HEK293 (cell line): ENCODE measurements at regions not wholly inside any gene's neighbourhood (a gene's known extent, or its start where the extent isn't known, plus 50 kb on each side); places are given as distances from the start of the nearest gene placed in this dataset.

Experiments used
- CTCF ChIA-PET: fragments of 350-600 bp; formaldehyde crosslinking; extraction: SDS; loops from one replicate; lab custom pipeline; 2021; ENCODE audit warnings: antibody characterized with exemption; lab: Yijun Ruan, JAX
- POLR2A ChIA-PET: fragments of 300-600 bp; formaldehyde crosslinking; extraction: SDS; loops from one replicate; lab custom pipeline; 2020; ENCODE audit warnings: antibody characterized with exemption, inconsistent platforms; lab: Yijun Ruan, JAX
- H3K27ac ChIP-seq: fragments of 200-500 bp; sonication (Bioruptor generic); 2 replicates; pipeline ENCODE4 v1.5.1; 2014; ENCODE audit warnings: low read depth, low read length, control low read depth, inconsistent platforms; ENCODE audit errors: extremely low read depth
- H3K36me3 ChIP-seq, 2 experiments: fragments of 200-500 bp in 1 of 2; sonication (Bioruptor generic) in 1 of 2; 1 replicate in 1 of 2; 2 replicates in 1 of 2; pipeline ENCODE4 v1.5.1; 2014 to 2017; ENCODE audit warnings: inconsistent platforms in 2 of 2, low read length in 2 of 2; ENCODE audit not compliant: control insufficient read depth in 2 of 2, insufficient read depth in 1 of 2
- H3K4me1 ChIP-seq: fragments of 200-500 bp; sonication (Bioruptor generic); 2 replicates; pipeline ENCODE4 v1.5.1; 2014; ENCODE audit warnings: mild to moderate bottlenecking, low read length, inconsistent platforms; ENCODE audit not compliant: control insufficient read depth, insufficient read depth
- H3K4me3 ChIP-seq: 2 replicates; pipeline ENCODE4 v1.5.1; 2011; ENCODE audit warnings: low read depth, mild to moderate bottlenecking, control low read depth, low read length, moderate library complexity
- H3K9me3 ChIP-seq: fragments of 200-500 bp; sonication (Bioruptor generic); 2 replicates; pipeline ENCODE4 v1.5.1; 2014; ENCODE audit warnings: low read depth, low read length, inconsistent platforms; ENCODE audit not compliant: control insufficient read depth, insufficient read depth
- BCL11B ChIP-seq: fragments of 450-650 bp; formaldehyde crosslinking; IDR thresholded peaks from 2 replicates; pipeline ENCODE4 v1.5.1; 2016; ENCODE audit warnings: low read depth, missing biosample characterization, missing genetic modification characterization
- KLF16 ChIP-seq: fragments of 450-650 bp; formaldehyde crosslinking; IDR thresholded peaks from 2 replicates; pipeline ENCODE4 v1.5.1; 2017; ENCODE audit warnings: missing biosample characterization, missing genetic modification characterization
- PRDM2 ChIP-seq: fragments of 450-650 bp; formaldehyde crosslinking; IDR thresholded peaks from 2 replicates; pipeline ENCODE4 v1.5.1; 2016; ENCODE audit warnings: missing biosample characterization, missing genetic modification characterization, borderline replicate concordance
- SETDB1 ChIP-seq: IDR thresholded peaks from one replicate; pipeline ENCODE4 v1.6.1; 2017; ENCODE audit warnings: mild to moderate bottlenecking, low read length, moderate library complexity, mixed read lengths; ENCODE audit not compliant: insufficient read length
- SP7 ChIP-seq: fragments of 450-650 bp; formaldehyde crosslinking; IDR thresholded peaks from 2 replicates; pipeline ENCODE4 v1.5.1; 2016; ENCODE audit warnings: missing biosample characterization, missing genetic modification characterization
- TCF7L2 ChIP-seq: IDR thresholded peaks from 2 replicates; pipeline ENCODE4 v1.6.1; 2011; ENCODE audit warnings: low read depth, mild to moderate bottlenecking, inconsistent platforms, low read length, moderate library complexity, borderline replicate concordance
- ZFP3 ChIP-seq: fragments of 450-650 bp; formaldehyde crosslinking; IDR thresholded peaks from 2 replicates; pipeline ENCODE4 v1.5.1; 2016; ENCODE audit warnings: low read depth, missing biosample characterization, missing genetic modification characterization
- ZFP69B ChIP-seq: fragments of 450-650 bp; formaldehyde crosslinking; IDR thresholded peaks from 2 replicates; pipeline ENCODE4 v1.5.1; 2016; ENCODE audit warnings: missing biosample characterization, missing genetic modification characterization
- ZNF138 ChIP-seq: fragments of 450-650 bp; formaldehyde crosslinking; IDR thresholded peaks from 2 replicates; pipeline ENCODE4 v1.5.1; 2016; ENCODE audit warnings: missing biosample characterization, missing genetic modification characterization, borderline replicate concordance
- ZNF140 ChIP-seq: fragments of 450-650 bp; formaldehyde crosslinking; IDR thresholded peaks from 2 replicates; pipeline ENCODE4 v1.5.1; 2016; ENCODE audit warnings: missing biosample characterization, missing genetic modification characterization
- ZNF184 ChIP-seq: fragments of 450-650 bp; IDR thresholded peaks from 2 replicates; pipeline ENCODE4 v1.5.1; 2018; ENCODE audit warnings: missing biosample characterization, mild to moderate bottlenecking, missing genetic modification characterization
- ZNF19 ChIP-seq: fragments of 450-650 bp; formaldehyde crosslinking; IDR thresholded peaks from 2 replicates; pipeline ENCODE4; 2016; ENCODE audit warnings: missing biosample characterization, missing genetic modification characterization, low read depth
- ZNF302 ChIP-seq: fragments of 450-650 bp; formaldehyde crosslinking; IDR thresholded peaks from 2 replicates; pipeline ENCODE4 v1.5.1; 2016; ENCODE audit warnings: missing biosample characterization, missing genetic modification characterization, low read depth
- ZNF350 ChIP-seq: fragments of 450-650 bp; formaldehyde crosslinking; IDR thresholded peaks from 2 replicates; pipeline ENCODE4 v1.5.0; 2017; ENCODE audit warnings: missing biosample characterization, mild to moderate bottlenecking, missing genetic modification characterization
- ZNF404 ChIP-seq: fragments of 450-650 bp; formaldehyde crosslinking; IDR thresholded peaks from 2 replicates; pipeline ENCODE4 v1.5.1; 2017; ENCODE audit warnings: missing biosample characterization, missing genetic modification characterization
- ZNF510 ChIP-seq: fragments of 450-650 bp; formaldehyde crosslinking; IDR thresholded peaks from 2 replicates; pipeline ENCODE4 v1.5.1; 2018; ENCODE audit warnings: mild to moderate bottlenecking, missing genetic modification characterization, missing biosample characterization; ENCODE audit not compliant: insufficient replicate concordance
- ZNF513 ChIP-seq: fragments of 450-650 bp; IDR thresholded peaks from 2 replicates; pipeline ENCODE4 v1.5.1; 2018; ENCODE audit warnings: missing biosample characterization, missing genetic modification characterization
- ZNF571 ChIP-seq: fragments of 450-650 bp; formaldehyde crosslinking; IDR thresholded peaks from 2 replicates; pipeline ENCODE4 v1.5.0; 2017; ENCODE audit warnings: missing biosample characterization, missing genetic modification characterization
- ZNF596 ChIP-seq: fragments of 450-650 bp; IDR thresholded peaks from 2 replicates; pipeline ENCODE4 v1.5.0; 2018; ENCODE audit warnings: missing biosample characterization, mild to moderate bottlenecking, missing genetic modification characterization, moderate library complexity
- ZNF658 ChIP-seq: fragments of 450-650 bp; formaldehyde crosslinking; IDR thresholded peaks from 2 replicates; pipeline ENCODE4; 2016; ENCODE audit warnings: missing biosample characterization, missing genetic modification characterization
- ZNF701 ChIP-seq: fragments of 450-650 bp; formaldehyde crosslinking; IDR thresholded peaks from 2 replicates; pipeline ENCODE4 v1.5.1; 2016; ENCODE audit warnings: missing biosample characterization, missing genetic modification characterization
- ZNF707 ChIP-seq: fragments of 450-650 bp; formaldehyde crosslinking; IDR thresholded peaks from 2 replicates; pipeline ENCODE4 v1.5.1; 2016; ENCODE audit warnings: missing biosample characterization, missing genetic modification characterization
- ZNF747 ChIP-seq: fragments of 450-650 bp; formaldehyde crosslinking; IDR thresholded peaks from 2 replicates; pipeline ENCODE4 v1.5.1; 2016; ENCODE audit warnings: missing biosample characterization, missing genetic modification characterization
- ZNF76 ChIP-seq: fragments of 450-650 bp; formaldehyde crosslinking; IDR thresholded peaks from 2 replicates; pipeline ENCODE4; 2016; ENCODE audit warnings: low read depth, missing biosample characterization, missing genetic modification characterization, borderline replicate concordance
- ZSCAN16 ChIP-seq: fragments of 450-650 bp; formaldehyde crosslinking; IDR thresholded peaks from 2 replicates; pipeline ENCODE4 v1.5.1; 2016; ENCODE audit warnings: missing biosample characterization, missing genetic modification characterization
- TF ChIP-seq, protein P1 (sequence below): IDR thresholded peaks from 2 replicates; pipeline ENCODE4 v1.6.1; 2011; ENCODE audit warnings: mild to moderate bottlenecking, low read depth, low read length, borderline replicate concordance
- TF ChIP-seq, protein P2 (sequence below): fragments of 450-650 bp; formaldehyde crosslinking; IDR thresholded peaks from 2 replicates; pipeline ENCODE4 v1.5.1; 2016; ENCODE audit warnings: missing biosample characterization, missing genetic modification characterization

DNA sequence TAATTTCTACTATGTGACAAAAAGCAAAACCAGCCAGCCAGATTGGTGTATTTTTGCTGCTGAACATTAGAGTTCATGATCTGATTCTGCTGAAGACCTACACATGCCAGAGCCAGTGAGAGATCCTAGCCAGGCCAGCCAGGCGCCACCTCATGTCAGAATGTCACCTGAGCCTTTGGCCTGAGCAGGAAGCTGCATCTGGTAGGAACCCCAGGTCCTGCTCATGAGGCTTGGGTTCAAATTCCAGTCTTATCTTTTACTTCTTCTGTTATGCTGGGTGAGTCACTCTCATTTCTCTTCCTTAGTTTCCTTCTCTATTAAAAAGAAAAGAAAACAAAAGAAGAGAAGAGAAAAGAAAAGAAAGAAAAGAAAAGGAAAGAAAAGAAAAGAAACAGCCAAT, 585.1 kb upstream of the CDH5 start:
- TF ChIP-seq ZNF184 (tag by site-specific recombination) (no peak), ZNF596 (no peak), ZFP69B (tag by site-specific recombination) (no peak), TCF7L2 (no peak), ZSCAN16 (tag by site-specific recombination) (no peak), ZNF571 (tag by site-specific recombination) (no peak), ZNF140 (no peak), ZNF19 (tag by site-specific recombination) (no peak)
- TF ChIP-seq, protein P1, sequence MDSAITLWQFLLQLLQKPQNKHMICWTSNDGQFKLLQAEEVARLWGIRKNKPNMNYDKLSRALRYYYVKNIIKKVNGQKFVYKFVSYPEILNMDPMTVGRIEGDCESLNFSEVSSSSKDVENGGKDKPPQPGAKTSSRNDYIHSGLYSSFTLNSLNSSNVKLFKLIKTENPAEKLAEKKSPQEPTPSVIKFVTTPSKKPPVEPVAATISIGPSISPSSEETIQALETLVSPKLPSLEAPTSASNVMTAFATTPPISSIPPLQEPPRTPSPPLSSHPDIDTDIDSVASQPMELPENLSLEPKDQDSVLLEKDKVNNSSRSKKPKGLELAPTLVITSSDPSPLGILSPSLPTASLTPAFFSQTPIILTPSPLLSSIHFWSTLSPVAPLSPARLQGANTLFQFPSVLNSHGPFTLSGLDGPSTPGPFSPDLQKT = no peak
- CTCF ChIA-PET = interaction anchor here (1.0 kb wide), 1 partner anchor 493 kb away, joined by 3 read pairs; no protein-coding TSS in a partner anchor
- POLR2A ChIA-PET = no interaction called here
- Histone ChIP-seq H3K9me3 (no peaks in the 10 kb centered on the region), H3K27ac (no peak overlapping the region), H3K4me1 (no peaks in the 10 kb centered on the region), H3K36me3 (no peaks in the 10 kb centered on the region), H3K4me3 (no peak overlapping the region)

- TF ChIP-seq ZNF510 (no peak), BCL11B (no peak), ZNF658 (tag by site-specific recombination) (no peak), KLF16 (tag by site-specific recombination) (no peak), ZNF76 (tag by site-specific recombination) (no peak), ZFP3 (tag by site-specific recombination) (no peak), ZNF138 (no peak), ZNF350 (no peak), ZNF707 (no peak), ZNF302 (no peak), ZNF513 (tag by site-specific recombination) (no peak), ZNF747 (tag by site-specific recombination) (no peak), ZNF701 (tag by site-specific recombination) (no peak), ZNF404 (tag by site-specific recombination) (no peak), PRDM2 (tag by site-specific recombination) (no peak), SETDB1 (no peak), SP7 (tag by site-specific recombination) (no peak)
- TF ChIP-seq, protein P1 = no peak
- TF ChIP-seq, protein P2, sequence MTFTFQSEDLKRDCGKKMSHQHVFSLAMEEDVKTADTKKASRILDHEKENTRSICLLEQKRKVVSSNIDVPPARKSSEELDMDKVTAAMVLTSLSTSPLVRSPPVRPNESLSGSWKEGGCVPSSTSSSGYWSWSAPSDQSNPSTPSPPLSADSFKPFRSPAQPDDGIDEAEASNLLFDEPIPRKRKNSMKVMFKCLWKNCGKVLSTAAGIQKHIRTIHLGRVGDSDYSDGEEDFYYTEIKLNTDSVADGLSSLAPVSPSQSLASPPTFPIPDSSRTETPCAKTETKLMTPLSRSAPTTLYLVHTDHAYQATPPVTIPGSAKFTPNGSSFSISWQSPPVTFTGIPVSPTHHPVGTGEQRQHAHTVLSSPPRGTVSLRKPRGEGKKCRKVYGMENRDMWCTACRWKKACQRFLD (tag by site-specific recombination) = no peak
- Histone ChIP-seq H3K4me3 (no peak overlapping the region), H3K27ac (no peak overlapping the region), H3K4me1 (no peaks in the 10 kb centered on the region), H3K36me3 (no peaks in the 10 kb centered on the region), H3K9me3 (no peaks in the 10 kb centered on the region)
- ChIA-PET CTCF (no interaction called here), POLR2A (no interaction called here)
Observed at GRCh38 chr16:65779201-65779600, 587.3 kb upstream of the CDH5 start.
